GM23338 (cell line): ENCODE measurements at regions not wholly inside any gene's neighbourhood (a gene's known extent, or its start where the extent isn't known, plus 50 kb on each side); places are given as distances from the start of the nearest gene placed in this dataset.
"Not testable (repeated sequence)": the region's sequence is repeated elsewhere in the genome, so short reads cannot be mapped to it uniquely, and the experiment has no call there.

Source experiments
- ATAC-seq: fragments of 200-7000 bp; cut with Tn5 transposase; 3 replicates; pipeline ENCODE4 v1.9.1; 2020
- DNase-seq: peaks from one replicate; pipeline ENCODE4 v3.0.0-alpha.2; 2015; ENCODE audit warnings: low spot score
- H2AFZ ChIP-seq: fragments of 200-600 bp; sonication (generic); 2 replicates; pipeline ENCODE4 v1.8.0; 2016; ENCODE audit warnings: antibody characterized with exemption, mild to moderate bottlenecking, moderate library complexity
- H3F3A ChIP-seq: fragments of 200-600 bp; sonication (generic); replicated peaks from 2 replicates; pipeline ENCODE4 v1.8.0; 2017; ENCODE audit warnings: antibody characterized with exemption, mixed run types, low read depth
- H3K27ac ChIP-seq: fragments of 200-600 bp; sonication (generic); 2 replicates; pipeline ENCODE4 v1.6.1; 2016; ENCODE audit warnings: low read depth
- H3K27me3 ChIP-seq: fragments of 200-600 bp; sonication (generic); 2 replicates; pipeline ENCODE4 v1.8.0; 2016; ENCODE audit warnings: mild to moderate bottlenecking, mixed run types, moderate library complexity; ENCODE audit not compliant: insufficient read depth
- H3K36me3 ChIP-seq: fragments of 200-600 bp; sonication (generic); 2 replicates; pipeline ENCODE4 v1.8.0; 2016; ENCODE audit warnings: mild to moderate bottlenecking; ENCODE audit not compliant: insufficient read depth
- H3K4me1 ChIP-seq: fragments of 200-600 bp; sonication (generic); 2 replicates; pipeline ENCODE4 v1.8.0; 2016; ENCODE audit warnings: mild to moderate bottlenecking, moderate library complexity; ENCODE audit not compliant: insufficient read depth
- H3K4me2 ChIP-seq: fragments of 200-600 bp; sonication (generic); 2 replicates; pipeline ENCODE4 v1.7.1; 2017; ENCODE audit warnings: mixed run types
- H3K4me3 ChIP-seq: fragments of 200-600 bp; sonication (generic); 2 replicates; pipeline ENCODE4 v1.6.1; 2016; ENCODE audit warnings: mixed run types
- H3K79me2 ChIP-seq: fragments of 200-600 bp; sonication (generic); replicated peaks from 2 replicates; pipeline ENCODE4 v1.8.0; 2017; ENCODE audit warnings: mild to moderate bottlenecking; ENCODE audit not compliant: insufficient read depth
- H3K9me2 ChIP-seq: fragments of 200-600 bp; sonication (generic); 2 replicates; pipeline ENCODE4 v1.8.0; 2017; ENCODE audit not compliant: insufficient read depth
- H4K20me1 ChIP-seq: fragments of 200-600 bp; sonication (generic); replicated peaks from 2 replicates; pipeline ENCODE4 v1.8.0; 2017; ENCODE audit warnings: mild to moderate bottlenecking; ENCODE audit not compliant: insufficient read depth
- H3K27ac Mint-ChIP-seq: 2 replicates; pipeline ENCODE4 v1.8.0; 2020; ENCODE audit warnings: inconsistent platforms, mild to moderate bottlenecking, moderate library complexity, mixed read lengths
- H3K27me3 Mint-ChIP-seq: 3 replicates; pipeline ENCODE4 v1.8.0; 2022; ENCODE audit warnings: low read depth, mild to moderate bottlenecking, moderate library complexity, mixed read lengths, inconsistent platforms; ENCODE audit not compliant: insufficient read depth, poor library complexity
- H3K36me3 Mint-ChIP-seq: 3 replicates; pipeline ENCODE4 v1.8.0; 2021; ENCODE audit warnings: low read depth, mild to moderate bottlenecking, inconsistent platforms, moderate library complexity, mixed read lengths
- H3K4me1 Mint-ChIP-seq: 3 replicates; pipeline ENCODE4 v1.8.0; 2020; ENCODE audit warnings: mild to moderate bottlenecking, inconsistent platforms, mixed read lengths
- H3K4me3 Mint-ChIP-seq: 3 replicates; pipeline ENCODE4 v1.8.0; 2021; ENCODE audit warnings: moderate library complexity, mild to moderate bottlenecking, inconsistent platforms, mixed read lengths
- H3K9me3 Mint-ChIP-seq: 3 replicates; pipeline ENCODE4 v1.8.0; 2020; ENCODE audit warnings: moderate library complexity, mild to moderate bottlenecking, inconsistent platforms, mixed read lengths
- CREB1 ChIP-seq: fragments of 250-450 bp; sonication (Bioruptor Pico); IDR thresholded peaks from 2 replicates; pipeline ENCODE4 v1.5.0; 2020; ENCODE audit warnings: low read depth, mild to moderate bottlenecking, moderate library complexity
- CTCF ChIP-seq, 2 experiments: fragments of 200-600 bp in 1 of 2; sonication (generic) in 1 of 2; conservative IDR thresholded peaks; 2 replicates each; pipeline versions ENCODE4 v1.5.1 to v1.6.1; 2016 to 2017; ENCODE audit warnings: antibody characterized with exemption in 2 of 2, low read depth in 2 of 2, mild to moderate bottlenecking in 2 of 2, moderate library complexity in 1 of 2
- EZH2 ChIP-seq: fragments of 200-600 bp; sonication (generic); IDR thresholded peaks from one replicate; pipeline ENCODE4 v1.8.0; 2017; ENCODE audit warnings: antibody characterized with exemption, mild to moderate bottlenecking, low read depth; ENCODE audit not compliant: unreplicated experiment
- EZH2phosphoT487 ChIP-seq: fragments of 200-600 bp; sonication (generic); IDR thresholded peaks from one replicate; pipeline ENCODE4 v1.8.1; 2018; ENCODE audit warnings: antibody characterized with exemption; ENCODE audit not compliant: unreplicated experiment
- JUNB ChIP-seq: IDR thresholded peaks from one replicate; pipeline ENCODE4 v1.6.1; 2016; ENCODE audit warnings: antibody characterized with exemption; ENCODE audit not compliant: unreplicated experiment
- NANOG ChIP-seq: IDR thresholded peaks from 2 replicates; pipeline ENCODE4 v1.6.1; 2016; ENCODE audit warnings: antibody characterized with exemption, borderline replicate concordance
- REST ChIP-seq: IDR thresholded peaks from one replicate; pipeline ENCODE4 v1.6.1; 2018; ENCODE audit warnings: antibody characterized with exemption; ENCODE audit not compliant: unreplicated experiment
- STAT1 ChIP-seq: IDR thresholded peaks from one replicate; pipeline ENCODE4 v1.6.1; 2016; ENCODE audit warnings: antibody characterized with exemption; ENCODE audit not compliant: unreplicated experiment
- ZNF114 ChIP-seq: fragments of 250-450 bp; sonication (Bioruptor Pico); IDR thresholded peaks from 2 replicates; pipeline ENCODE4 v1.5.0; 2020; ENCODE audit warnings: mild to moderate bottlenecking, moderate library complexity
- ZNF331 ChIP-seq: fragments of 250-450 bp; sonication (Bioruptor Pico); IDR thresholded peaks from 2 replicates; pipeline ENCODE4 v1.5.0; 2020; ENCODE audit warnings: low read depth, mild to moderate bottlenecking, moderate library complexity
- TF ChIP-seq, protein P1 (sequence below): fragments of 250-450 bp; sonication (Bioruptor Pico); IDR thresholded peaks from 2 replicates; pipeline ENCODE4 v1.5.0; 2020; ENCODE audit warnings: mild to moderate bottlenecking, moderate library complexity

DNA sequence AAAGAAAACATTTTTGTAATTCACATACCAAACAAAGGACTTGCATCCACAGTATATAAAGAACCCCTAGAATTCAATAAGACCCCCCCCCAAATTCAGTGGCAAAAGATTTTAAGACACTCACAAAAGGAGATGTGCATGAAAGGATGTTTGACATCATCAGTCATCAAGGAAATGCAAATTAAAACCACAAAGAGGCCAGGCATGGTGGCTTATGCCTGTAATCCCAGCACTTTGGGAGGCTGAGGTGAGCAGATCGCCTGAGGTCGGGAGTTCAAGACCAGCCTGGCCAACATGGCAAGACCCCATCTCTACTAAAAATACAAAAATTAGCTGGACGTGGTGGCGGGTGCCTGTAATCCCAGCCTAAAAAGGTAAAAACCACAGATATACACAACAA is 61.3 kb downstream of the AIPL1 start:
- not testable (repeated sequence) for H3K9me2 ChIP-seq, H3K36me3 Mint-ChIP-seq, H3K79me2 ChIP-seq, H3K27ac Mint-ChIP-seq, H3K36me3 ChIP-seq, H3F3A ChIP-seq, H2AFZ ChIP-seq, H3K4me3 Mint-ChIP-seq, H3K27ac ChIP-seq, DNase-seq, H3K9me3 Mint-ChIP-seq, ATAC-seq, H3K4me3 ChIP-seq, H3K27me3 Mint-ChIP-seq, H4K20me1 ChIP-seq, H3K27me3 ChIP-seq
- peaks cover 20% of the 10 kb centered on the region for H3K4me1 ChIP-seq
- peak overlapping the region; percentile 76; the same call in 1 of the 2 replicates for H3K4me2 ChIP-seq
- peaks cover 22% of the 10 kb centered on the region for H3K4me1 Mint-ChIP-seq

- Histone ChIP-seq H3K27me3 (no peaks in the 10 kb centered on the region), H4K20me1 (no peaks in the 10 kb centered on the region), H3F3A (no peaks in the 10 kb centered on the region), H3K4me2 (no peak overlapping the region), H3K36me3 (no peaks in the 10 kb centered on the region), H3K9me2 (no peaks in the 10 kb centered on the region), H3K4me1 (no peaks in the 10 kb centered on the region), H3K79me2 (no peaks in the 10 kb centered on the region), H3K4me3 (no peak overlapping the region), H2AFZ (peak overlapping the region; percentile 94), H3K27ac (no peak overlapping the region)
- H3K9me3 Mint-ChIP-seq: no peaks in the 10 kb centered on the region
- peak; percentile 90 for ATAC-seq
- H3K4me3 Mint-ChIP-seq: no peak overlapping the region
- DNase-seq: no peak
- H3K36me3 Mint-ChIP-seq: no peaks in the 10 kb centered on the region
- no peak overlapping the region for H3K27ac Mint-ChIP-seq
- peaks cover 6% of the 10 kb centered on the region for H3K27me3 Mint-ChIP-seq
- H3K4me1 Mint-ChIP-seq: peaks cover 15% of the 10 kb centered on the region
- no peak for TF ChIP-seq JUNB
- no peak for TF ChIP-seq REST
- TF ChIP-seq, protein P1, sequence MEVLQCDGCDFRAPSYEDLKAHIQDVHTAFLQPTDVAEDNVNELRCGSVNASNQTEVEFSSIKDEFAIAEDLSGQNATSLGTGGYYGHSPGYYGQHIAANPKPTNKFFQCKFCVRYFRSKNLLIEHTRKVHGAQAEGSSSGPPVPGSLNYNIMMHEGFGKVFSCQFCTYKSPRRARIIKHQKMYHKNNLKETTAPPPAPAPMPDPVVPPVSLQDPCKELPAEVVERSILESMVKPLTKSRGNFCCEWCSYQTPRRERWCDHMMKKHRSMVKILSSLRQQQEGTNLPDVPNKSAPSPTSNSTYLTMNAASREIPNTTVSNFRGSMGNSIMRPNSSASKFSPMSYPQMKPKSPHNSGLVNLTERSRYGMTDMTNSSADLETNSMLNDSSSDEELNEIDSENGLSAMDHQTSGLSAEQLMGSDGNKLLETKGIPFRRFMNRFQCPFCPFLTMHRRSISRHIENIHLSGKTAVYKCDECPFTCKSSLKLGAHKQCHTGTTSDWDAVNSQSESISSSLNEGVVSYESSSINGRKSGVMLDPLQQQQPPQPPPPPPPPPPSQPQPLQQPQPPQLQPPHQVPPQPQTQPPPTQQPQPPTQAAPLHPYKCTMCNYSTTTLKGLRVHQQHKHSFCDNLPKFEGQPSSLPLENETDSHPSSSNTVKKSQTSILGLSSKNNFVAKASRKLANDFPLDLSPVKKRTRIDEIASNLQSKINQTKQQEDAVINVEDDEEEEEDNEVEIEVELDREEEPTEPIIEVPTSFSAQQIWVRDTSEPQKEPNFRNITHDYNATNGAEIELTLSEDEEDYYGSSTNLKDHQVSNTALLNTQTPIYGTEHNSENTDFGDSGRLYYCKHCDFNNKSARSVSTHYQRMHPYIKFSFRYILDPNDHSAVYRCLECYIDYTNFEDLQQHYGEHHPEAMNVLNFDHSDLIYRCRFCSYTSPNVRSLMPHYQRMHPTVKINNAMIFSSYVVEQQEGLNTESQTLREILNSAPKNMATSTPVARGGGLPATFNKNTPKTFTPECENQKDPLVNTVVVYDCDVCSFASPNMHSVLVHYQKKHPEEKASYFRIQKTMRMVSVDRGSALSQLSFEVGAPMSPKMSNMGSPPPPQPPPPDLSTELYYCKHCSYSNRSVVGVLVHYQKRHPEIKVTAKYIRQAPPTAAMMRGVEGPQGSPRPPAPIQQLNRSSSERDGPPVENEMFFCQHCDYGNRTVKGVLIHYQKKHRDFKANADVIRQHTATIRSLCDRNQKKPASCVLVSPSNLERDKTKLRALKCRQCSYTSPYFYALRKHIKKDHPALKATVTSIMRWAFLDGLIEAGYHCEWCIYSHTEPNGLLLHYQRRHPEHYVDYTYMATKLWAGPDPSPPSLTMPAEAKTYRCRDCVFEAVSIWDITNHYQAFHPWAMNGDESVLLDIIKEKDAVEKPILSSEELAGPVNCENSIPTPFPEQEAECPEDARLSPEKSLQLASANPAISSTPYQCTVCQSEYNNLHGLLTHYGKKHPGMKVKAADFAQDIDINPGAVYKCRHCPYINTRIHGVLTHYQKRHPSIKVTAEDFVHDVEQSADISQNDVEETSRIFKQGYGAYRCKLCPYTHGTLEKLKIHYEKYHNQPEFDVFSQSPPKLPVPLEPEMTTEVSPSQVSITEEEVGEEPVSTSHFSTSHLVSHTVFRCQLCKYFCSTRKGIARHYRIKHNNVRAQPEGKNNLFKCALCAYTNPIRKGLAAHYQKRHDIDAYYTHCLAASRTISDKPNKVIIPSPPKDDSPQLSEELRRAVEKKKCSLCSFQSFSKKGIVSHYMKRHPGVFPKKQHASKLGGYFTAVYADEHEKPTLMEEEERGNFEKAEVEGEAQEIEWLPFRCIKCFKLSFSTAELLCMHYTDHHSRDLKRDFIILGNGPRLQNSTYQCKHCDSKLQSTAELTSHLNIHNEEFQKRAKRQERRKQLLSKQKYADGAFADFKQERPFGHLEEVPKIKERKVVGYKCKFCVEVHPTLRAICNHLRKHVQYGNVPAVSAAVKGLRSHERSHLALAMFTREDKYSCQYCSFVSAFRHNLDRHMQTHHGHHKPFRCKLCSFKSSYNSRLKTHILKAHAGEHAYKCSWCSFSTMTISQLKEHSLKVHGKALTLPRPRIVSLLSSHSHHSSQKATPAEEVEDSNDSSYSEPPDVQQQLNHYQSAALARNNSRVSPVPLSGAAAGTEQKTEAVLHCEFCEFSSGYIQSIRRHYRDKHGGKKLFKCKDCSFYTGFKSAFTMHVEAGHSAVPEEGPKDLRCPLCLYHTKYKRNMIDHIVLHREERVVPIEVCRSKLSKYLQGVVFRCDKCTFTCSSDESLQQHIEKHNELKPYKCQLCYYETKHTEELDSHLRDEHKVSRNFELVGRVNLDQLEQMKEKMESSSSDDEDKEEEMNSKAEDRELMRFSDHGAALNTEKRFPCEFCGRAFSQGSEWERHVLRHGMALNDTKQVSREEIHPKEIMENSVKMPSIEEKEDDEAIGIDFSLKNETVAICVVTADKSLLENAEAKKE (CRISPR knock-in tag): no peak
- no peak for TF ChIP-seq NANOG
- no peak for TF ChIP-seq STAT1
- no peak for TF ChIP-seq ZNF114 (CRISPR knock-in tag)
- TF ChIP-seq CREB1: no peak
- no peak for TF ChIP-seq EZH2
- TF ChIP-seq CTCF (conservative IDR thresholded peaks at IDR 0.05; ENCODE audit: low read depth in 2 of 2): no peak
- TF ChIP-seq EZH2phosphoT487: no peak
- TF ChIP-seq ZNF331: no peak
These were observed 68.7 kb downstream of the AIPL1 start for GRCh38 chr17:6366221-6366666.
